Effector memory CD4-positive, alpha-beta T cell (primary cell): ENCODE measurements at regions not wholly inside any gene's neighbourhood (a gene's known extent, or its start where the extent isn't known, plus 50 kb on each side); places are given as distances from the start of the nearest gene placed in this dataset.

Experiments used
- DNase-seq, 3 donors: peaks; one replicate each; pipeline ENCODE4 v3.0.0-alpha.2; 2020
- H3K27ac ChIP-seq: 2 replicates; pipeline ENCODE4 v1.7.0; 2013; ENCODE audit warnings: mild to moderate bottlenecking, low read length, moderate library complexity; ENCODE audit not compliant: insufficient read depth, poor library complexity, severe bottlenecking
- H3K27me3 ChIP-seq: replicated peaks from 2 replicates; pipeline ENCODE4 v1.7.0; 2013; ENCODE audit warnings: mild to moderate bottlenecking, low read length; ENCODE audit not compliant: insufficient read depth, control insufficient read depth, poor library complexity, severe bottlenecking
- H3K36me3 ChIP-seq: 2 replicates; pipeline ENCODE4 v1.7.0; 2013; ENCODE audit warnings: mild to moderate bottlenecking, low read length, moderate library complexity; ENCODE audit not compliant: control insufficient read depth, insufficient read depth
- H3K4me1 ChIP-seq: 2 replicates; pipeline ENCODE4 v1.7.0; 2013; ENCODE audit warnings: low read length, mild to moderate bottlenecking; ENCODE audit not compliant: control insufficient read depth, insufficient read depth, poor library complexity, severe bottlenecking
- H3K4me3 ChIP-seq: 2 replicates; pipeline ENCODE4 v1.7.0; 2013; ENCODE audit warnings: low read length, low read depth, mild to moderate bottlenecking; ENCODE audit not compliant: insufficient read depth, poor library complexity, severe bottlenecking
- H3K9me3 ChIP-seq: 2 replicates; pipeline ENCODE4 v1.7.0; 2013; ENCODE audit warnings: mild to moderate bottlenecking, low read length, moderate library complexity; ENCODE audit not compliant: control insufficient read depth

GRCh38 chr20:41892031-41892430, 273.9 kb upstream of the CHD6 start:
- H3K27me3 ChIP-seq: no peaks in the 10 kb centered on the region
- no peaks in the 10 kb centered on the region for H3K4me1 ChIP-seq
- H3K4me3 ChIP-seq: no peak overlapping the region
- H3K36me3 ChIP-seq: no peaks in the 10 kb centered on the region
- H3K9me3 ChIP-seq: no peaks in the 10 kb centered on the region
- no peak for DNase-seq
- no peak overlapping the region for H3K27ac ChIP-seq

DNA sequence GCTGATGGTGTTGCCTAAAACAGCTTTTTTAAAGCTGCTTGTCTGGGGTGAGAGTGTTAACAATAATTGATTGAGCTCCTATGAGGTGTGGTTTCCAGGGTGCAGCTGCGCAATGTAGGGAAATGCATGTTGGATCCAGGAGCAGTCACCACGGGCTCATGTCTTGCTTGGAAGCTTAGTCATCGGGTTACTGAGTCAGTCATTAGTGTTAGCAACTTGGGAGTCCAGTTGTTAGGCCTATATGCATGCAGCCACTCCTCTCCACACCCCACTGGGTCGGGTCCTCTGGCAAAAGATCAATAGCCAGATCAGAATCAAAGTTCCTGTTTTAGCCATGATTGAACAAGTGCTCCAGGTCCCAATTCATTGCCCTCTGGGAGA, 271.7 kb upstream of the CHD6 start:
- no peak overlapping the region for H3K4me3 ChIP-seq
- H3K36me3 ChIP-seq: no peaks in the 10 kb centered on the region
- no peak overlapping the region for H3K27ac ChIP-seq
- no peaks in the 10 kb centered on the region for H3K27me3 ChIP-seq
- no peaks in the 10 kb centered on the region for H3K9me3 ChIP-seq
- no peak for DNase-seq
- H3K4me1 ChIP-seq: no peaks in the 10 kb centered on the region

DNA sequence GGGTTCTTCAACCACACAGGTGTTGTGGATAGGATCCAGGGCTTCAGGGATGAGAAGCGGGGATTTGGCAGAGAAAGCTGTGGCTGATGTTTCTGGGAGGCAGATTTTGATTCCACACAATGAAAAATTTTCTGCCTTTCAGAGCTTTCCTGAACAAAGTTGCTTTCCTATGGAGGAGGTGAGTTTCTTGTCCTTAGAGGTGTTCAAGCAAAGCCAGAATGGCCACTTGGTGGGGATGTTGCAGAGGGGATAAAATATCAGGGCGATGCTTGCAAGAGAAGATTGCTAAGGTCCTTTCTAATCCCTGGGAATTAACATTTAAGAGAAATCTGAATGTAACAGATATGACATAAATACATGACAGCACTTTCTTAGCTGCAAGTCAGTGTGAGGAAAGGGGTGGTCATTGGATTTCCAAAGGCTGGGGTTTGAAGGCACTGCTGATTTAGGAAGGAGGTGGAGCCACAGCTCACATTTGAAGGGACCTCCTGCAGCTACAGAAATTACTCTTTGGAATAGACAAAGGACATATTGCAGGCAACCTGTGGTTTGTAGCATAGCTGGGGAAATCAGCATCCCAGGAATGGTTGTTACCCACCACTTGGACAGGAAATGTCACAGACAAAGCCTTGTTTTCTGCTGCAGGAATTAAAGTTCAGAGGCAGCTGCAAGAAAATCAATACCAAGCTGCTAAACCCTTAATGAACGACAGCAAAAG, 271.1 kb upstream of the CHD6 start:
- H3K9me3 ChIP-seq: no peaks in the 10 kb centered on the region
- no peak overlapping the region for H3K27ac ChIP-seq
- no peak overlapping the region for H3K4me3 ChIP-seq
- no peak for DNase-seq
- H3K36me3 ChIP-seq: no peaks in the 10 kb centered on the region
- H3K27me3 ChIP-seq: no peaks in the 10 kb centered on the region
- no peaks in the 10 kb centered on the region for H3K4me1 ChIP-seq

DNA sequence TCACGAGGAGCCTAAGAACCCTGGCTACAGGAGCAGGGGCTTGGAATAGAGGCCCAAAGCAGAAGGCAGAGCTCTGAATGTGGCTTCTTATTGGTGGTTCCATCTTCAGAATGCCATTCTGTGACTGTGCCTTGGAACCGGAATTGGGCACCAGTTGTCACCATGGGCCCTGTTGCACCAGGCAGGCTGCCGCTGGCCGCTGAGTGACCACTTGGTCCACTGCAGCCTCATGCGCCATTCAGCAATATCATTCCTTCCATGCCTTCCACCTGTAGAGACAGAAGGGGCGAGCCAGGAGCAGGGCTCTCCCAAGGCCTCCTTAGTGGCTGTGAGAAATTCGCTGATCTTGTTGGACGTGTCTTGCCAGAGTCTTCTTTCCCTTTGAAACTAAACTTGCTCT, 270.3 kb upstream of the CHD6 start:
- Histone ChIP-seq H3K4me3 (no peak overlapping the region), H3K27me3 (no peaks in the 10 kb centered on the region), H3K4me1 (no peaks in the 10 kb centered on the region), H3K9me3 (no peaks in the 10 kb centered on the region), H3K36me3 (no peaks in the 10 kb centered on the region), H3K27ac (no peak overlapping the region)
- no peak for DNase-seq

- H3K27ac ChIP-seq: no peak overlapping the region
- H3K4me3 ChIP-seq: no peak overlapping the region
- H3K4me1 ChIP-seq: no peaks in the 10 kb centered on the region
- H3K9me3 ChIP-seq: no peaks in the 10 kb centered on the region
- no peaks in the 10 kb centered on the region for H3K27me3 ChIP-seq
- H3K36me3 ChIP-seq: no peaks in the 10 kb centered on the region
- no peak for DNase-seq
Observed at GRCh38 chr20:41887500-41887899, 269.3 kb upstream of the CHD6 start.

DNA sequence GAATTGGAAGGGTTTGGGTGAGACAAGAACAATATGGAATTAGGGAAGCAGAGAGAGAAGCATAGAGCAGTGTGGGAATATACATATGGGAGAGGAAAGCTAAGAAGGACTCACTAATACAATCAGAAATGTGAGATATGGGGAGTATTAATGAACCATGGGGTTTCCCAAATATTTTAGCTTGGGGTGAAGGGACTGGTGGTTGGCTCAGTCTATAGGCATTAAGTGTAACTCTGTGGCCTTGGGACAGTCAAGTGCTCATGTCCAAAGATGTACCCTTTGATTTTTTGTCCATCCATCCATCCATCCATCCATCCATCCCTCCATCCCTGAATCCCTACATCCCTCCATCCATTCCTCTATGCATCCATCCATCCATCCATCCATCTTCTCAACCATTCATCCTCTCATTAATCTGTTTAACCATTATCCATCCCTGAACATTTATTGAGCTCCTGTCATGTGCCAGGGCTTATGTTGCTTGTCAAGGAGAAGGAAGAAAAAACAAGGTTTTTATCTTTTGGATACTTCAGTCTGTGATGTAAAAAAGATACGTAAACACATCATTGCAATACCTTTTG, 263.4 kb upstream of the CHD6 start:
- DNase-seq: no peak
- no peaks in the 10 kb centered on the region for H3K36me3 ChIP-seq
- H3K27me3 ChIP-seq: no peaks in the 10 kb centered on the region
- H3K9me3 ChIP-seq: no peaks in the 10 kb centered on the region
- H3K4me1 ChIP-seq: no peaks in the 10 kb centered on the region
- H3K27ac ChIP-seq: no peak overlapping the region
- no peak overlapping the region for H3K4me3 ChIP-seq

DNA sequence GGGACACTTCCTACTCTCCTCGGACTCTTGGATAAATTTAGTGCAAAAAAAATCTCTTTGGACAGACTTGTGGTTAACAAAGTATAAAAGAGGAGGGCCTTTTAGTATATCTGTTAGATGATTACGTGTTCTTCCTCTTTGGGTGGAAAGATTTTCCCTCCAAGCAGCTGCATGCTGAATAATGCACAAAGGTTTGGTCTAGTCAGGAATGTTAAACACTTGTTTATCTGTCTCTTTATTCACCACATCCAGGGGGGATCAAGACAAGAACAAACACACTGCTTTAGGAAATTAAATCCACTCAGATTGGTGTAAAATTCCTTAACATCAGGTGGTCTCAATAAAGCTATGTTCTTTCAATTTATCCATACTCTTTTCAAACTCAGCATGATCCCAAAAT, 260.9 kb upstream of the CHD6 start:
- Histone ChIP-seq H3K9me3 (no peaks in the 10 kb centered on the region), H3K27me3 (no peaks in the 10 kb centered on the region), H3K27ac (no peak overlapping the region), H3K4me3 (no peak overlapping the region), H3K4me1 (no peaks in the 10 kb centered on the region), H3K36me3 (no peaks in the 10 kb centered on the region)
- no peak for DNase-seq

- Histone ChIP-seq H3K4me3 (no peak overlapping the region), H3K36me3 (no peaks in the 10 kb centered on the region), H3K27me3 (no peaks in the 10 kb centered on the region), H3K4me1 (no peaks in the 10 kb centered on the region), H3K9me3 (no peaks in the 10 kb centered on the region), H3K27ac (no peak overlapping the region)
- DNase-seq: no peak
Observed at GRCh38 chr20:41877911-41878310, 259.7 kb upstream of the CHD6 start.

DNA sequence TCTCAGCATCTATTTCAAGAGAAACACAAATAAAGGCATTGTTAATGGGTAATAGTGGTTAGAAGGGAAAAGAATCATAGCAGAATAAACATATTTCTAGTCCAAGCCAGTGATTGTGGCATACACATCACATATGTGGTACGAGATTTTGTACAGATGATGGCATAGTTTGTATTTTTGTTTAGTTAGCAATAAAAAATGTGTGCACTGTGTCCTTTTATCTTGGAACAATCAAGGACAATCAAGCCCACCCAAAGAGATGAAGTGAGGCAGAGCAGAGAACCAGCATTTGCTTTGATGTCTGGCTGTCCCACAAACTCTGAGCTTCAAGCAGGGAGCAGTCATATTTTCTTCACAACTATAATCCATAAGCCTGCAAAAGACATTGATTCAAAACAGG, 256.5 kb upstream of the CHD6 start:
- Histone ChIP-seq H3K4me3 (no peak overlapping the region), H3K36me3 (no peaks in the 10 kb centered on the region), H3K27me3 (no peaks in the 10 kb centered on the region), H3K27ac (no peak overlapping the region), H3K9me3 (no peaks in the 10 kb centered on the region), H3K4me1 (no peaks in the 10 kb centered on the region)
- DNase-seq: no peak

DNA sequence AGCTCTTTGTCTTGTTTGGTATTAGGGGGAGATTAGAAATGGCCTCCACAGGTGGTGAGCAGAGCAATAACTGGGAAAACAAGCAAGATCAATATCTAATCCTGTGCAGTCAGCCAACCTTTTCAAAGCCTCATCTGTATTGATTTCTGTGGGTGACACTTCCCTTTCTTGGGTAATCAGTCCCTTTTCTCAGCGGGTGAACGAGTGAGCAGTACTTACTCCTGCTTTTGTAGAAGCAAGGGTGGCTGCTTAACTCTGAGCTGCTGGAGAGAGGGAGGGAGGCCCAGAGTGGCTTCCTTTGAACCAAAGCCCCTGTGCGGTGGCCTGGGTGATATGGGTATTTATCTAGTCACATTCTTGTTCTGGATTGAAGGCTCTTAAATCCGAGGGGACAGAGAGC, 254.8 kb upstream of the CHD6 start:
- DNase-seq: no peak
- Histone ChIP-seq H3K9me3 (no peaks in the 10 kb centered on the region), H3K36me3 (no peaks in the 10 kb centered on the region), H3K4me3 (no peak overlapping the region), H3K27me3 (no peaks in the 10 kb centered on the region), H3K4me1 (no peaks in the 10 kb centered on the region), H3K27ac (no peak overlapping the region)
